HG02885 (cell line): ENCODE measurements at regions not wholly inside any gene's neighbourhood (a gene's known extent, or its start where the extent isn't known, plus 50 kb on each side); places are given as distances from the start of the nearest gene placed in this dataset.
A peak's percentile ranks its signal among the peaks of the same experiment; 100 is the strongest.

Source experiments
- ATAC-seq: cut with Tn5 transposase; IDR thresholded peaks from one replicate; pipeline ENCODE4 v1.9.1; 2021; ENCODE audit warnings: mild to moderate bottlenecking; ENCODE audit not compliant: unreplicated experiment, poor library complexity

DNA sequence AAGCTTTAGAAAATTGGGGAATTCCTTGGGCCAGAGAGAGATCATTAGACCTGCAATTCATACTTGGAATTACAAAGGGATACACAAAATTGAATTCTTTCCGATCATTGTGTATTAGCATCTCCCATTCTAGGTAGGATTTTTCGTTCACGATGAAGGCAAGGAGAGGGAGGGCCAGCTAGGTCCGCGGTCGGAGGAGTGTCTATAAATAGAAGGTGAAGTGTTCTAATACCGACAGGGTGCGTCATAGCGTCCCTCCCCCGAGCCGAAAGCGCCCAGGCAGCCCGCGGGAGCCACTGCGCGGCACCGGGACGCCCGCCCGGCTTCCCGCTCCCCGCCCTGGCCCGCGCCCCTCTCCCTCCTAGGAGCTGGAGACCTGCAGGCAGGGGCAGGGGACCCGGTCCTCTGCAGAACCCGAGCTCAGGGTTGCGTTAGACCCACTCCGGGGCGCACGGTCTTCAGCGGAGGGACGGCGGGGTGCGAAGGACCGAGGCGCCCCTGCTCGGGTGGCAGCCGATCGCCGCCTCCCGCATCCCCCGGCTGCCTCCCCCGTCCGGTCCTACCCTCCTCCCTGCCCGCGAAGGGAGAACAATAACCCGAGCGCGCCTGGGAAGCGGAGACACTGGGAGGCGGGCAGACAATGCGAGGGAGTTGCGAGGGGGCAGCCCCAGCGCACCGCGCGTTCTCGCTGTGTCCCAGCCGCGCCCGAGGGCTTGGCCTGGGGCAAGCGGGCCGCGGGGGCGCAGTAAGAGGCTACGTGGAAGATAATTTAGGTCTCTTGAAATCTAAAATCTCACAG lies 114.2 kb upstream of the SERTAD2 start:
- ATAC-seq: peak; percentile 89

- no peak for ATAC-seq
Measured at GRCh38 chr2:64768491-64769005, 114.8 kb upstream of the SERTAD2 start.

DNA sequence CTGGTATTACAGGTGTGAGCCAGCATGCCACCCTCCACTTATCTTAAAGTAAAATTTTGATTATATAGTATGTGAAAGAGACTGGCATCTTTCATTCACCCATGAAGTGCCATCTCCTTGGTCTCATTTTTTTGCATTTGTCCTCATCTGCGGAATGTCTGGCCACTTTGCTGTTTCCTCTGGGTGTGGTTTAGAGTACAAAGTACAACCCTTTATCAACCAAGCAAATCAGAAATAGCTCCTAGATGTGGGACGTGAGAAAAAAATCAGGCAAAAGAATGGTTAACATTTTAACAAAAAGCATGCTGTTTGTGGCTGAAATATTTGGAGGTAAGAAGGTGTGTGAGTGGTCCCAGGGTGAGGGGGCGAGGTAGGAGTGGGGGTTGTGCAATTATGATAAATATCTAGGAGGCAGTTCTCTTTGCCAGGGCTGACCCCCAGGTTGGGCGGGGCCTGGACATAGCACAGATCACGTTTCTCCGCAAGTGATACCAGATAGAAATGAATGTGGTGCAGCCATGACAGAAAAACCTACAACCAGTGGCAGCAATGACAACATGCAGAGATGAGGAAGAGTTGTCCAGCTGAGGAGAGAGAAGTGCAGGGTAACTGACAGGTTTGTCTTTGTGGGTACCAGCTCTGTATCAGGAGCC lies 115.8 kb upstream of the SERTAD2 start:
- ATAC-seq: no peak

GRCh38 chr2:64770137-64770780 lies 116.5 kb upstream of the SERTAD2 start:
- ATAC-seq: no peak

DNA sequence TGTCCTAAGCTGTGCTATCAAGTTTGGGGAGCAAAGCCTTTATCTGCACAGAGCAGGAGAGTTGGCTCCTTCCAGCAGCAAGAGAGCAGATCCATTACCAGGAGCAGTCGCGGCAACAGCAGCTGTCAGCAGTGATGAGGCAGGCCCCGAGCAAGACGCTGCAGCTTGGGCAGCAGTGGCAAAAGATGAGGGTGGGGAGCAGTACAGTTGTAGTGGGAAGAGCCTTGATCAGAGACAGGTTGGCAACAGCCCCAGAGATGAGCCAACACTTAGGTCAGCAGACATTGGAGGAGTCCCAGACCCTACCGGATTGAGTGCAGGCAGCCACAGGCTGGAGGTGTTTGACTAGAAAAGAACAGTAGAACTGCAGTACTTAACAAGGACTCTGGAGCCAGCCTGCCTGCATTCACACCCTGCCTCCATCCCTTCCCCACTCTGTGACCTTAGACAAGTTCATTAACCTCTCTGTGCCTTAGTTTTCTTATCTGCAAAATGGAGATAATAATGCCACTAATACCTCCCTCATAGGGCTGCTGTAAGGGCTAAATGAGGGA lies 117.1 kb upstream of the SERTAD2 start:
- ATAC-seq: no peak

GRCh38 chr2:64771737-64772136 lies 118.0 kb upstream of the SERTAD2 start:
- no peak for ATAC-seq

DNA sequence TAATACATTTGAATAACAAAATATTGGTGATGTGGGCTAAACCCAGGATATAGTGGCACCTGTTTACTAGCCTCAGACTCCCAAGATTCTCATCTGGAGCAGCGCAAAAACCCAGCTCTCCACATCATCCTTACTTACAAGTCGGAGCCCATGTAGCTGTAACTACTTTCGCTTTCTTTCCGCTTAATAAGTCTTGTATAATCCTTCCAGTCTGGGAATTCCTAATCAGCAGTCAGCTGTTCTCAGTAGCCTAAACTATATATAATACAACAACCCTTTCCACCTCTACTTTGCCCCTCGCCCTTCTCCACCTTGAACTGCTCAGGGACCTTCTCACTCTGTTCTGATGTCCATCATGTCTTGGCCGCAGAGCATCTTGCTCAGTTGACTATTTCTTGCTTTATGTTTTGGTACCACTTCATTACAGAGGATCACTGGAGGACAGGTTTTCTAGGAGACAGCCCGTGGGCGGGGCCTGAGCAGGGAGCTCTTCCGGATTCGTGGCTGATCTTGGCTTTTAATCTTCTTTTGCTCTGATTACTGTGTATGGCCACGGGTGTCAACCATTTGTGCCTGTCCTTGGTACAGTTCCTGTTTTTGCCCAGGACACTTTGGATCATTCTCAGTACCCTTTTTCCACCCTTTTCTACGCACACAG lies 119.9 kb upstream of the SERTAD2 start:
- no peak for ATAC-seq

DNA sequence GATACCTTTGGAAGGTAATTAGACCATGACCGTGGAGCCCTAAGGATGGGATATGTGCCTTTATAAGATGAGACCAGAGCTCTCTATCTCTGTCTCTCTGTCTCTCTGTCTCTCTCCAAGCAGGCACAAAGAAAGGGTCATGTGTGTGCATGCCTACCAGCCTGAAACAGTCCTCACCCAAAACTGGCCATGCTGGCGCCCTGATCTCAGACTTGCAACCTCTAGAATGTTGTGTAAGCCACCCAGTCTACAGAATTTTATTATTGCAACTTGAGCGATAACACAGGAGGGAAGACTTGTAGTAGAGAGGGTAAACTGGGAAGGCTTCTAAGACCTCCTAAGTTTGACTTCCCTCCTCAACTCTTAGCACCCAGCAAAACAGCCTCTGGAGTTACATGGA lies 124.1 kb upstream of the SERTAD2 start:
- no peak for ATAC-seq

DNA sequence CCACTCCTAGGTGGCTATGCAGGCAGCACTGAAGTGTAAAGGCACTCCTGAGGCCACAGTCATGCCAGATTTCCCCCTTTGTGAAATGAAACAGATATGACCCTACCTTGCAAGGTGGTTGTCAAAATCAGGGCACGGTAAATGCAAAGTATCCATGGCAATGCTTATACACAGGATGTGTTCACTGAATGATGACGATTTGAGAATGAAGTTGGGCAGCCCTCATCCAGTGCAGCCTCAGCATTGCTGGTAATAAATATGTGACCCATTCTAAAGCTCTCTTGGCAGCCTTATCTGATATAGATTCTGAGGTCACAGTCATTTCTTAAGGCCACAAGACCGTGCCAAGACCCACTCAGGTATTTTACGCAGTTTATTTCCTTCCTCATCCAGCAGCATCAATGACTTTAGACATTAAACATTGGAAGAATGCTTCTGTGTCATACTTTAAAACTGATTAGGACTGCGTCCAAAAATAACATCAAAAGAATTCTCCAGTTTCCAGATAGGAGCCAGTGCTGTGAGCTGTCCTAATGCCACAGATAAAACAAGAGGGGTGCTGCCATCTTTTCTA lies 125.5 kb upstream of the SERTAD2 start:
- no peak for ATAC-seq

DNA sequence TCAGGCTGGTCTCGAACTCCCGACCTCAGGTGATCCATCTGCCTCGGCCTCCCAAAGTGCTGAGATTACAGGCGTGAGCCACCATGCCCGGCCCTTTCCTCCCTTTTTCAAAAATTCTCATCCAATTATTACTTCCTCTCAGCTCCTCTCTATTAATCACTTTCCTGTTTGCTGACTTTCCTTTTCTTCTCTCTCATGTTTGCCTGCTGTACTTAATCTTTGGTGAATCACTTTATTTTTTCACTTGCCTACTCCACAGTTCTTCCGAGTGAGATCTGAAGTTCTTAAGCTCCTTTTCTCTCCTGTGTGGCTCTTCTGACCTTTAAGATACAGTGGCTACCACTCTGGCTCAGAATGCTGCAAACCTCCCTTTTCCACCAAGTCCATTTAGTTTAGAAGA lies 126.3 kb upstream of the SERTAD2 start:
- no peak for ATAC-seq

GRCh38 chr2:64781711-64782390 lies 128.1 kb upstream of the SERTAD2 start:
- no peak for ATAC-seq

DNA sequence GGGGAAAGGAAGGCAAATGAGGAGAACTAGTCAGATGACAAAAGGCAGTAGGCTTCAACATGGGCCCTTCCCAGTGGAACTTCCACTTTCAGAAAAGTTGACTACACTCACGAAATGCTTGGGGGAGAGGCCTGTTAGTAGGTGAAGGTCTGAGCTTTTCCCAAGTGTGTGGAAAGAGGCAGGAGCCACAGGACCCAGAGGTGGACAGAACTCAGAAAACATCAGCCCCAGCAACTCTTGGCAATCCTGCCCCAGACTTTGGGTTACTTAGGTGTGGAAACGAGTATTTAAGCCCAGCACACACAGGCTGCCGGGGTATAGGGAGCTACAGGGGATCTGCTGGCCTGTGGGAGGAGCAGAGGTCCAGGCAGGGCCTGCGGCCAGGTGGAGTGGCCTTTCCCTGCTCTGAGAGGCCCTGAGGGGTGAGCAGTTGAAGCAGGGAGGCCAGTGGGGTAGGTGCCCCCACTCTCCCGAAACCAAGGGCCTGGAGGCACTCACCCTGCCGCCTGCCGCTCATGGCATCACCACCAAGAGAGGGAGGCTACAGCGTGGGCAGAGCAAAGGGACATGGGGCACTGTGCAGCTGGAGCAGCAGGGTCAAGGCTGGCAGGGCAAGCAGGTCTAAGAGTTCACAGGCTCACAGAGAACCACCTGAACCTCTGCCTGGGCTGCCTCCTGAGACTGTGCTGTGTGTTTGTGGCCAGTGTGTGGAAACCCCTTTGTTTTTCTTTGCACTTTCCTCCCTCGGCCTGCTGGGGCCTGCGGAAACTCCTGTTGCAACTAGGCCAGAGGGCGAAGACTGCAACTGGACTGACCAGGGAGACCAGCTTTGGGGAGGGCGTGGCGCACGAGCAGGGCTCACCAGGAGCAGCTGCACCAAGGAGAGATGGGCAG lies 130.7 kb upstream of the SERTAD2 start:
- ATAC-seq: no peak

GRCh38 chr2:64785245-64785644 lies 131.5 kb upstream of the SERTAD2 start:
- no peak for ATAC-seq

DNA sequence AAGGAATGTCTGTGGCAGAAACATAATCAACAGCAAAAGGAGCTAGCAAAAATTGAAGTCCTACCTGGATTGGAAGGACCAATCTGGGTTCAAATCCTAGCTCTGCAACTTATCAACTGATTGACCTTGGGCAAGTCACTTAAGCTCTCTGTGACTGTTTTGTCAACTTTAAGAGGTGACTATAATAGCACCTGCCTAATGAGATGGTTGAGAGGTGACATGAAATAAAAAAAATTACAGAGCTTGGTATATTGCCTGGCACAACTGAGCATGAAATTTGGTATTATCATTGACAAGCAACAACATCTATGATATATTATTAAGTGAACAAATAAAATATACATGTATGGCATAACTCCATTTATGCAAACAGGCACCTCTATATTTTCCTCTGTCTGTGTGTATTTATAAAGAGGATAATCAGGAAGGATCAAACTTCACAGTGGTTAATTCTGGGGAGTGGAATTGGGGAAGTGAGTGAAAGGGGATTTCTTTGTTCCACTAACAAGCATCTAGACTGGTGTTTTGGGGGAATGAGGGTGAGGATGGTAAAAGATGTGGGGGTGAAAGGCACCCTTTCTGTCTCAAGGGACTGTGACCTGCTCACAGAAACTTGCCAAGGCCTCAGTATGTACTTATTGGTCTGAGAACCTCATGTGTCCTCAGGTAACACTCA lies 132.8 kb upstream of the SERTAD2 start:
- no peak for ATAC-seq

- ATAC-seq: no peak
Measured at GRCh38 chr2:64787019-64787365, 133.3 kb upstream of the SERTAD2 start.

DNA sequence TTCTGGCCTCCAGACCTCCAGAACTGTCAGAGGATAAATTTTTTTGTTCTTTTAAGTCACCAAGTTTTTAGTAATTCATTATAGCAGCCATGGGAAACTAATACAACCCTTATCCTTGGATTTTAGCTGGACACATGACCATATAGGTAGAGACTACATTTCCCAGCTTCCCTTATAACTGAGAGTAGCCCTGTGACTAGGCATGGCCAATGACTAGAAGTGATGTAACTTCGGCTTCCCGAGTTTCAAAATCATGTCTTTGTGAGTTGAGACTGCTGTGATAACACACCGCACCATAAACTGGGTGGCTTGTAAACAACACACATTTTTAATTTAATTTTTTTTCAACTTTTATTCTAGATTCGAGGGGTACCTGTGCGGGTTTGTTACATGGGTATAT lies 134.0 kb upstream of the SERTAD2 start:
- no peak for ATAC-seq

DNA sequence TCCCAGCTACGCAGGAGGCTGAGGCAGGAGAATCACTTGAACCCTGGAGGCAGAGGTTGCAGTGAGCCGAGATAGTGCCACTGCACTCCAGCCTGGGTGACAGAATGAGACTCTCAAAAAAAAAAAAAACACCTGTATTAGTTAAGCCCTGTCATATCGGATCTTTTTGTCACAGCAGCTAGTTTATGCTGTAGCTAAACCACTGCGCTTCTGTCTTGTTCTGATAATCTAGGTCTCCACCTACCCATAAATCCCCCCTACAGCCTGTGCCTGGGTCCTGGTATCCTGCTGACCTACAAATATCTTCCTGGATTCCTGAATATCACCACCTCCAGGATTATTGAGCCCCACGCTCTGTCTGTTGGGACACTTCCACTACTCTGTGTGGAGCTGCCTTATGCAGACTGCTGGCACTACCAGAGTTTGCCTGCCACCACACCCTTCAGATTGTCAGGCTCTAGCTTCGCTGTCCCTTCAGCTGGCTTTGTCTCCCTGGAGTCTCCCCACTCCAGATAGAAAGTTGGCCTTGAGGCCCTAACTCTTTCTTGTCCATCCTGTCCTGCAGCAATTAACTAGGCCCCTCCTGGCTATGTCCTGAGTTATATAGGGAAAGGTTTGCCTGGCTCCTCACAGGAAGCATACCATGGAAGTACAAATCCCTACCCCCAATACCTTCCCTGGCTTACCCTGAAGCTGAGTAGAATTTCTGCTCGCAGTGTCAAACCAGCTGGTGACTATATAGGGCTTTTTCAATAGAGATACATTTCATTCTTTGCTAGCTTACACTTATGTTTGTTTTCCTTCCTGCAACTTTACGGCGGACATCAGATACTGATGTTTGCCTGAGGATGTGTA lies 136.0 kb upstream of the SERTAD2 start:
- ATAC-seq: no peak
